ENCODE measurements at regions not wholly inside any gene's neighbourhood (a gene's known extent, or its start where the extent isn't known, plus 50 kb on each side); places are given as distances from the start of the nearest gene placed in this dataset.

- Histone ChIP-seq H3K9me3 (no peaks in the 10 kb centered on the region), H3K36me3 (ENCODE audit: low read depth, missing control alignments) (no peaks in the 10 kb centered on the region), H3K27me3 (no peaks in the 10 kb centered on the region), H3K4me3 (no peak overlapping the region), H3K4me1 (peaks cover 4% of the 10 kb centered on the region), H3K27ac (no peak overlapping the region)
- intact Hi-C loops (cut with DNase I; ENCODE audit: low total_unique reads) = no loop called here
- 82 to 87% methylated on average over 1 of the region's 1 CpG for WGBS, 2 donors
- TF ChIP-seq POLR2A (IDR thresholded peaks at IDR 0.05) (no peak), CTCF (IDR thresholded peaks at IDR 0.05) (no peak)
- no peak for DNase-seq
These were observed 501.4 kb downstream of the PYDC2 start for GRCh38 chr3:191962324-191962723.

- WGBS, 2 donors = 84 to 96% methylated on average over 3 of the region's 3 CpGs
- intact Hi-C loops (cut with DNase I; ENCODE audit: low total_unique reads) = no loop called here
These were observed 502.2 kb downstream of the PYDC2 start for GRCh38 chr3:191963182-191963581.

DNA sequence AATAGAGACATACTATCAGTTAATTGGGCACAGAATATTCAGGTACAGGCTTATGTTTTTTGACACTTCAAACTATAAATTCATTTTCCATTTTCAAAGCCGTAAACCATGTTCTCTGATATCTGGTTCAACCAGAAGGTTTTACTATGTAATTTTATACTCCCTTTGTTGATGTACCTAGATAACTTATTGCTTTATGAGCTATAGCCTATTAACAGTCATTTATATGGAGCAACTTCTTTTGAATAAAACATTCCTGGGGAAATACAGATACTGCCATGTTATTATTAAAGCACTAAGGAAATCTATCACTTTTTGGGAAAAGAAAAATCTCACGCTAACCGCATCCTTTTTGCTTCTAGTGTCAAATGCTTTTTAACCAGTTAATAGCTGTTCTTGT lies 505.6 kb downstream of the PYDC2 start:
- Histone ChIP-seq H3K27me3 (no peaks in the 10 kb centered on the region), H3K4me1 (no peaks in the 10 kb centered on the region), H3K9me3 (no peaks in the 10 kb centered on the region), H3K36me3 (ENCODE audit: low read depth, missing control alignments) (no peaks in the 10 kb centered on the region), H3K4me3 (no peak overlapping the region), H3K27ac (no peak overlapping the region)
- 90 to 93% methylated on average over 3 of the region's 3 CpGs for WGBS, 2 donors
- no peak for DNase-seq
- TF ChIP-seq CTCF (IDR thresholded peaks at IDR 0.05) = no peak
- no peak for TF ChIP-seq POLR2A (IDR thresholded peaks at IDR 0.05)
- intact Hi-C loops (cut with DNase I; ENCODE audit: low total_unique reads) = no loop called here

More at GRCh38 chr3:191963182-191963581, 502.2 kb downstream of the PYDC2 start:
- H3K4me3 ChIP-seq = no peak overlapping the region
- no peaks in the 10 kb centered on the region for H3K9me3 ChIP-seq
- DNase-seq = no peak
- H3K27ac ChIP-seq = no peak overlapping the region
- TF ChIP-seq POLR2A (IDR thresholded peaks at IDR 0.05) (no peak), CTCF (IDR thresholded peaks at IDR 0.05) (no peak)
- no peaks in the 10 kb centered on the region for H3K36me3 ChIP-seq (ENCODE audit: low read depth, missing control alignments)
- no peaks in the 10 kb centered on the region for H3K27me3 ChIP-seq
- peaks cover 4% of the 10 kb centered on the region for H3K4me1 ChIP-seq

GRCh38 chr3:191968299-191968698 lies 507.3 kb downstream of the PYDC2 start:
- no peak for DNase-seq
- TF ChIP-seq POLR2A (IDR thresholded peaks at IDR 0.05) (no peak), CTCF (IDR thresholded peaks at IDR 0.05) (no peak)
- Histone ChIP-seq H3K27me3 (no peaks in the 10 kb centered on the region), H3K4me3 (no peak overlapping the region), H3K36me3 (ENCODE audit: low read depth, missing control alignments) (no peaks in the 10 kb centered on the region), H3K9me3 (no peaks in the 10 kb centered on the region), H3K27ac (no peak overlapping the region), H3K4me1 (no peaks in the 10 kb centered on the region)
- WGBS, 2 donors = 53 to 73% methylated on average over 3 of the region's 3 CpGs
- intact Hi-C loops (cut with DNase I; ENCODE audit: low total_unique reads) = no loop called here

DNA sequence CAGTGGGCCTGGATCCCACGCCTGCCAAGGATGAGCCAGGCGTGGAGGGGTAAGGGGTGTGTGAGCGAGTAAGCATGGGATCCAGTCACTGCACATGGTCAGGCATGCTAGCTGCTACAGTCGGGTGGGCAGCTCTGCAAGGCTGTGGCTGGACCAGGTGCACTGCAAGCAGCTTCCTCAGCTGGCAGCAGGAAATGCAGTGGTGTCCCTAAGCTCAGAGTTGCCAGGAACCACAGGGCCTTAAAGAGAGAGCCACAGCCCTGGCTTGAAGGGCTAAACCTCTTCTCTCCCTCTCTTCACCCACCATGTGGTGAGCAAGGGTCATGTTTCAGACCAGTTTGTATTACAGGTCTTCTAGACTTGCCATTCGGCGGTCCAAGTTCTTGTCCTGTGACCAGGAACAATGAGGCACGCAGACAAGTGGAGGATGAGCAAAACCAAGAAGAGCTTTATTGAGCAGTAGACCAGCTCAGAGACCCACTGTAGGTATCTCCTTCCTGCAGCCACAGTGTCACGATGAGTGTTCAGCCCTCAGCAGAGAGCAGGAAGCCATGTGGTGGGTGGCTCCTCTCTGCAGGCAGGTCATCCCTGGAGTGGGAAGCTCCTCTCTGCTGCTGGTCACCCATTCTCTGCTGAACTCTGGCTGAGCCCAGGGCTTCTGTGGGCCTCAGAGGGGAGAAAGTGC lies 511.9 kb downstream of the PYDC2 start:
- Histone ChIP-seq H3K4me3 (no peak overlapping the region), H3K9me3 (no peaks in the 10 kb centered on the region), H3K4me1 (no peaks in the 10 kb centered on the region), H3K27ac (no peak overlapping the region), H3K27me3 (no peaks in the 10 kb centered on the region), H3K36me3 (ENCODE audit: low read depth, missing control alignments) (no peaks in the 10 kb centered on the region)
- no peak for DNase-seq
- 87 to 97% methylated on average over 7 to 8 of the region's 8 CpGs for whole genome bisulfite sequencing, 2 donors
- intact Hi-C loops (cut with DNase I; ENCODE audit: low total_unique reads) = no loop called here
- TF ChIP-seq CTCF (IDR thresholded peaks at IDR 0.05) (no peak), POLR2A (IDR thresholded peaks at IDR 0.05) (no peak)
